COR-L47 (cell line): ENCODE measurements at regions not wholly inside any gene's neighbourhood (a gene's known extent, or its start where the extent isn't known, plus 50 kb on each side); places are given as distances from the start of the nearest gene placed in this dataset.
"Not testable (repeated sequence)": the region's sequence is repeated elsewhere in the genome, so short reads cannot be mapped to it uniquely, and the experiment has no call there.

Experiments
- DNase-seq: peaks from one replicate; lab custom pipeline; 2025; lab: John Stamatoyannopoulos, UW

DNA sequence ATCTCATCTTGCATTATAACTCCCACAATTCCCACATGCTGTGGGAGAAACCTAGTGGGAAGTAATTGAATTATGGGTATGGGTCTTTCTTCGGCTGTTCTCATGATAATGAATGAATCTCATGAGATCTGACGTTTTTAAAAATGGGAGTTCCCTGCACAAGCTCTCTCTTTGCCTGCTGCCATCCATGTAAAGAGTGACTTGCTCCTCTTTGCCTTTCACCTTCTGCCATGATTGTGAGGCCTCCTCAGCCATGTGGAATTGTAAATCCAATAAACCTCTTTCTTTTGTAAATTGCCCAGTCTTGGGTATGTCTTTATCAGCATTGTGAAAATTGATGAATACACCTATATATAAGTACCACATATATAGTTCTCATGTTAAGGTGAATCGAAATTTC is 961.7 kb upstream of the COX7C start:
- no peak for DNase-seq

- not testable (repeated sequence) for DNase-seq
Observed at GRCh38 chr5:85657328-85657727, 960.4 kb upstream of the COX7C start.

- DNase-seq, result not testable (repeated sequence)
Observed at GRCh38 chr5:85662969-85663707, 954.6 kb upstream of the COX7C start.

DNA sequence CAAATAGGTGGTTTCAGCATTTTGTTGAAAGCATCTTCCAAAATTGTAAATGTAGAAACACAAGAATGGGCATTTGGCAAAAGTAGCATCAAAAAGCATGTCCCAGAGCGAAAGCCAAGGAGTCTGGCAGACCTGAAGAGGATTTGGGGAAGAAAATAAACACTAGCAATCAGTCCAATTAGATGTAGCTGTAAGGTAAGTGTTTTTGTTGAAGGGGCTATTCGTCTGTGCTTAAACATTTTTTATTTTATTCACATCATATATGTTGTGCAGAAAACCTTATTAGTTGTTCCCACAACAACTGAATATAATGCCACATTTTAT is 954.1 kb upstream of the COX7C start:
- DNase-seq, result no peak

DNA sequence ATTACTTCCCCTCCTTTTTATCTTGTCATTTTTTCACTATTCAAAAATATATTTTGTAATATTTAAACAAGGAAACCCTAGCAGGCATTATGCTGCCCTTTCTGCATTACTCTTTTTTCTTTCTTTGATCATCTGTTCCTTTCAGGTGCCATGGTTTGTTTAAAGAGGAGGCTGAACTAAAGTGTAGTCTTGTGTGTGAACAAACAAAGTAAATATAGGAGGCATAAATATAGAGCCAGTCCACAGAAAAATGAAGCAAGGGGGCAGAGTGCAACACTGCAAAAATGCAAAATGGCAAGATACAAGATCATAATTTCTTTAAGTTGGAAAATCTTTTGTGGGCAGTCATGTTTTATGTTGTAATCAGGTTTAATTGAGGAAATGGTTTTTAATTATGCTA is 947.3 kb upstream of the COX7C start:
- DNase-seq, result no peak

DNA sequence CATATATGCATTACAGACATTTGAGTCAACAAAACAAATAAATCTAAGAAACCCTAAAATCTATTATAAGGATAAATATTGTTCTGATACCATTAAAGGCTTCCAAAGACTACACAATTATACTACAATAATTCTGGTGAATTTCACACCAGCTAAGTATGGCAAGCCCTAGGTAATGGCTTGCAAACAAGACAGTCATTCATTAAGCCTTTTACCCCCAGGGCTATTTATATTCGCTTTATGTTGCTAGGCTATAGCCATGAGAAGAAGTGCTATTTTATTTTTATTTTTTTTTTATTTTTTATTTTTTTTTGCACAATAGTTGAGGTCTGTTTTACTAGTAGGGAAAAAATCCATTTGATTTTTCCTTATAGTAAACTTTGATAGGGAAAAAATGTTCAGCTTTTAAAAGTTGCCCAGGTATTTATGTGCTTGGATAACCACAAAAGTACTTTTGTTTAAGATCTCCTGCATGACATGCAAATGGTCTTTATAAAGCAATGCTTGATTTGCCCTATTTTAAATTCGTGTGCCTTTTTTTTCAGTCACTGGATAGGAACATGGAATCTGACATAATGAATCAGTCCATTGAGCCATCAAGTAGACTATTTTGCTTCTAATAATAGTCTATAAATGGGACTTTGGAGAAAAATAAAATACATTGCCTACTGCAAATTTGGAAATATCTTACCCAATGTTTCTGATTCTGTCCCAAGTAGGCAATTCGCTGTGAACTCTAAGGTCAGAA is 946.3 kb upstream of the COX7C start:
- no peak for DNase-seq

- no peak for DNase-seq
Observed at GRCh38 chr5:85681871-85682270, 935.9 kb upstream of the COX7C start.

DNA sequence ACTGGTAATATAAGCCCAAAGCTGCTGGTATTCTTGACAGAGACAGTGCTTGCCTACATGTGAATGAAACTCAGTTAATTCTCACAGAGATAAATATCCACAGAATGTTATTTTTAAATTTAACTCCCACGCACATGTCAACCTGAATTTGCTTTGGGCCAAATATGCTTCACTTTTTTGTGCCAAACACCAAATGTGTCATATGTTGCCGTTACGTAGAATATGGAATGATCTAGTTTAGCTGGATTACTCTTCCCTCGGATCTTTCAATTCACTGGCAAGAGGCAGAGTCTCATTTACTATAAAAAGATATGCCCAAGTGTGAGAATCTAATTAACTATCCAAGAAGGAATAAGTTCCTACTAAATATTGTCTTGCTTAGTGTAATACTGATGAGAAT is 933.4 kb upstream of the COX7C start:
- no peak for DNase-seq

- no peak for DNase-seq
Observed at GRCh38 chr5:85703296-85703695, 914.4 kb upstream of the COX7C start.

- no peak for DNase-seq
Observed at GRCh38 chr5:85709728-85710127, 908.0 kb upstream of the COX7C start.

DNA sequence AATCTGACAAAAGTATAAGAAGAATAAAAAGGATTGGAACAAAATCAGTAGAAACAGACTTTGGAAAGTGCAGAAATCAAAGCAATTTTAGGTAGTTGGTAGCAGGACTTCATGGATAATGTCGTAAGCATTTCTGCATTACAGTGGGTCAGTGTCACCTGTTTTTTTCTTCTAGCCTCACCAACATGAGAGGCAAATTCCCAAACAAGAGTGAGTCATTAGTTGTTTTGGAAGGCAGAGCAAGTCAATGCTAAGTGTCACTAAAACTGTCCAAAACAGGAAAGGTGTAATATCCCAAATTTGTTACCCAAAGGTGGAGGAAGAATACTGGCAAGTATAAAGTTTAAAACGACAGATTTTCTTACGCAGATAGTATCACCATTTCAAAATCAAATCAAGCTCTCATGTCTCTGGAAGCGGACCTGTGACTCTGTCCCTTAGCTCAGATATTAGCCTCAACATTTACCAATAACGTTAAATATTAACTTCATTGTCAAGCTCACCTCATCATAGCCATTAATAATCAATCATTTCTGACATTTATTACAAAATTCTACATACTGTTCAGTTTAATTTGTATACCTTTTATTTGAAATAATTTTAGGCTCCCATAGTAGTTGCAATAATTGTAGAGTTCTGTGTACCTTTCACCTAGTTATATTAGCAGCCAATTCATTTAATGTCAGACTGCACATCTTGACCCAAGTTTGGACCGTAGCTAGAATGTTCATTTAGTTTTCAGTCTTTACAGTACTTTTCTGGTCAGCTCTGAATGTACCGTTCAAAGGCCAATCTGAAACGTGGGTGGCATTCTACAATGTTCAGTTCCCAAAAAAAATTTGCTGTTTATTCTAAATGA is 901.2 kb upstream of the COX7C start:
- DNase-seq, result no peak

DNA sequence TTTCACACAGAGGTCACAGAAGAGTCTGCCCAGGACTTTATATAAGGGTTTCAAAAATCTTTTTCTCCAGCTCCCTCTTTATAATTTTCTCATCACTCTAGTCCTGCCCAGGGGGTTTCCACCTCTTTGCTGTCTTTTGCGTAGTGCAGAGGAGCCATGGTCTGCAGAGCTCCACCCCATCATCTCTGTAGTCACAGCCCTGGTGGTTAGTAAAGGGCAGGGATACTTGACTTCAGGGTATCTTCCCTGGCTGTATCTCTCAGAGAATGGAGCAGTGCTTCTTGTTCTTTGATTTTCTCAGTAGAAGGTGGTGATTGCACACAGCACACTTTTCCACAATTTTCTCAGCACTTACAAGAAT is 900.6 kb upstream of the COX7C start:
- no peak for DNase-seq

DNA sequence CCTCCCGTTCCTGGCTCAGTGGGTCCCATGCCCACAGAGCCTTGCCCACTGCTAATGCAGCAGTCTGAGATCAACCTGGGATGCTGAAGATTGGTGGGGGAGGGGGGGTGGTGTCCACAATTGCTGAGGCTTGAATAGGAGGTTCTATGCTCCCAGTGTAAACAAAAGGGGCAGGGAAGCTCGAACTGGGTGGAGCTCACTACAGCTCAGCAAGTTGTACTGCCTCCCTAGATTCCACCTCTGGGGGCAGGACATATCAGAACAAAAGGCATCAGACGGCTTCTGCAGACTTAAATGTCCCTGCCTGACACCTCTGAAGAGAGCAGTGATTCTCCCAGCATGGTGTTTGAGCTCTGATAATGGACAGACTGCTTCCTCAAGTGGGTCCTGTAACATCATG is 885.6 kb upstream of the COX7C start:
- DNase-seq, result no peak

- DNase-seq, result no peak
Observed at GRCh38 chr5:85741972-85742371, 875.8 kb upstream of the COX7C start.

DNA sequence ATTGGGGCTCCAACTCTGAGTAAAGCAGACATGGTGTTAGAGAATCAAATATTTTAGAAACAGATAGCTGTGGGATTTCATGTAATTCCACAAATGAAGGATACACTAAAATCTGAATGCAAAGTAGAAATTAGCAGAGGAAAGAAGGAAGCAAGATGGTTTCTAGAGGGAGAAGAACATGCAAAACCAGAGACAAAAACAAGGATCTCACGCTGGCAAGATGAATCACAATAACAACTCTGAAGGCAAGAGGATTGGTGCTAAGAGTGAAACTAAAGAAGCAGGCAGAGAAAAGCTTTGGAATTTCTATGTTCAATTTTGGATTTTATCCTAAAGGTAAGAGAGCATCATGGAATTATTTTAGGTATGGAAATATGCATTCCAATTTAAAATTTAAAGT is 857.2 kb upstream of the COX7C start:
- DNase-seq, result no peak

- DNase-seq, result no peak
Observed at GRCh38 chr5:85769347-85769746, 848.4 kb upstream of the COX7C start.

GRCh38 chr5:85784746-85785145 is 833.0 kb upstream of the COX7C start:
- DNase-seq, result no peak

DNA sequence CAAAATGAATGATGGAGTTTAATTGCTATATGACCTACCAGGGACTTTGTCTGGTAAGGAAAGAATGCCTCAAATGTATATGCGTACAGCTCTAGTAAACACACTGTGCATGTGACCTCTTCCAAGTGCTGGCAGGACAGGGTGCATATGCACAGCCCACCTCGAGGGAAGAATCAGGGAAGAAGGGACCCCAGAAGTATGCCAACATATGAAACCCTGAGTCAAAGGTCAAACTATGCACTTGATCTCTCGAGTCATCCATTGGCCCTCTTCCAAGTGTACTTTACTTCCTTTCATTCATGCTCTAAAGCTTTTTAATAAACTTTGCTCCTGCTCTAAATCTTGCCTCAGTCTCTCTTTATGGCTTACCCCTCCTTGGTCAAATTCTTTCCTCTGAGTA is 804.6 kb upstream of the COX7C start:
- no peak for DNase-seq

DNA sequence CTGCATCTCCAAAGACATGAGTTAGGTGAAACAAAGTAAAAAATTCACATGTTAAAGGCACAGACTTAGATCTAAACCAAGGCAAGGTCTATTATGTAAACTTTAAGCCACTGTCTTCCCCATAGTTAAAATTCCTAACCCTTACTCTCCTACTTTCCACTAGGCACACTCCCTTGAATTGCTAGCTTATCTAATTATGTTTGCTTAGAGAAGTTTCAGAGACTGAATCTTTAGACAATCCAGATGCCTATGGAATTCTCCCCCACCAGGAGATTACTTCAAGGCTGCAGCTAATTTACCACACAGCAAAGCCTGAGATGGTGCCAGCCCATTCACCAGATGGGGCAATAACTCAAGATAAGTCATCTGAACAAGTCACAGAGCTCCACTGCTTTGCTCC is 803.1 kb upstream of the COX7C start:
- no peak for DNase-seq

GRCh38 chr5:85823462-85824426 is 794.0 kb upstream of the COX7C start:
- DNase-seq, result peak; percentile 58

DNA sequence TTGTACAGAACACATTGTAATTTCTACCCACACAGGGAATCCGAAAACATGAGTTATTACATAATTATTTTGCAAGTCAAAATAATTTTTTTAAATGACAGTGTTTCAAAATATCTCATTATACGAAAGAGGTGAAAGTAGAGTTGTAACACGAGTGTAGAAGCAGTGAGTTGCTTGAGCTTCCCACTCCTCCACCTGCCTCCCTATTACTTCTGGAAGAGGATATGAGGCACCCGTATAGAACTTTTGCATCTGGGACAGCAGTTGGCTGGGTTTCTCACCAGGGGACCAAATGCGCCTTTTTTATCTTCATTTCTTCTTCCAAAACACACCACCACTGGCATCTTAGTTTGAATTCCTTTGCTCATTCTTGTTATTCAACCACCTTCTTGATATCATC is 779.0 kb upstream of the COX7C start:
- DNase-seq, result no peak

- DNase-seq, result no peak
Observed at GRCh38 chr5:85841653-85842052, 776.1 kb upstream of the COX7C start.
